WTC11 (cell line): ENCODE measurements at regions not wholly inside any gene's neighbourhood (a gene's known extent, or its start where the extent isn't known, plus 50 kb on each side); places are given as distances from the start of the nearest gene placed in this dataset.

Source experiments
- ATAC-seq: fragments of 200-7000 bp; cut with Tn5 transposase; 2 replicates; pipeline ENCODE4 v1.10.0; 2021; ENCODE audit warnings: mild to moderate bottlenecking, moderate library complexity
- CTCF ChIA-PET: fragments of 300-600 bp; sonication (Branson Sonifier 250); formaldehyde crosslinking; loops from one replicate; lab custom pipeline; 2021; ENCODE audit warnings: antibody characterized with exemption; lab: Charles Lee
- POLR2A ChIA-PET: fragments of 350-600 bp; sonication (Branson Sonifier 250); formaldehyde crosslinking; loops from one replicate; lab custom pipeline; 2021; ENCODE audit warnings: antibody characterized with exemption; lab: Charles Lee
- DNase-seq: peaks from one replicate; pipeline ENCODE4 v3.0.0; 2021; ENCODE audit warnings: low spot score
- H3K27ac Mint-ChIP-seq: 2 replicates; pipeline ENCODE4 v1.8.0; 2021; ENCODE audit warnings: mixed read lengths
- H3K27me3 Mint-ChIP-seq: 2 replicates; pipeline ENCODE4 v1.8.0; 2021; ENCODE audit warnings: low read depth, mild to moderate bottlenecking, moderate library complexity, mixed read lengths
- H3K36me3 Mint-ChIP-seq: 2 replicates; pipeline ENCODE4 v1.8.0; 2021; ENCODE audit warnings: mixed read lengths
- H3K4me1 Mint-ChIP-seq: 2 replicates; pipeline ENCODE4 v1.8.0; 2022; ENCODE audit warnings: mixed read lengths
- H3K4me3 Mint-ChIP-seq: 2 replicates; pipeline ENCODE4 v1.8.0; 2021; ENCODE audit warnings: mild to moderate bottlenecking, moderate library complexity, mixed read lengths
- H3K9me3 Mint-ChIP-seq: 2 replicates; pipeline ENCODE4 v1.8.0; 2021; ENCODE audit warnings: mixed read lengths
- AFF4 ChIP-seq: sonication (generic); formaldehyde crosslinking; IDR thresholded peaks from 2 replicates; pipeline ENCODE4 v1.8.1; 2023; ENCODE audit warnings: mild to moderate bottlenecking, missing genetic modification reagents, borderline replicate concordance
- ARID4B ChIP-seq: sonication (generic); formaldehyde crosslinking; IDR thresholded peaks from 2 replicates; pipeline ENCODE4 v1.8.0; 2023; ENCODE audit warnings: missing genetic modification reagents, mild to moderate bottlenecking, borderline replicate concordance
- CREM ChIP-seq: sonication (generic); formaldehyde crosslinking; IDR thresholded peaks from 2 replicates; pipeline ENCODE4 v1.8.1; 2022; ENCODE audit warnings: mild to moderate bottlenecking, missing genetic modification reagents, moderate library complexity
- EMX1 ChIP-seq: fragments of 250-450 bp; sonication (Bioruptor Pico); IDR thresholded peaks from 2 replicates; pipeline ENCODE4 v1.8.0; 2021; ENCODE audit warnings: mild to moderate bottlenecking
- FOXK1 ChIP-seq: sonication (generic); formaldehyde crosslinking; IDR thresholded peaks from 2 replicates; pipeline ENCODE4 v1.8.0; 2022; ENCODE audit warnings: mild to moderate bottlenecking, moderate library complexity, missing genetic modification reagents
- HMGA2 ChIP-seq: fragments of 250-450 bp; sonication (Bioruptor Pico); IDR thresholded peaks from 2 replicates; pipeline ENCODE4 v1.4.0; 2021; ENCODE audit warnings: mild to moderate bottlenecking, moderate library complexity
- MAX ChIP-seq: sonication (generic); formaldehyde crosslinking; IDR thresholded peaks from 2 replicates; pipeline ENCODE4 v1.8.0; 2022; ENCODE audit warnings: mild to moderate bottlenecking, missing genetic modification reagents
- MXD4 ChIP-seq: fragments of 250-450 bp; sonication (Bioruptor Pico); IDR thresholded peaks from 2 replicates; pipeline ENCODE4 v1.8.0; 2021; ENCODE audit warnings: mild to moderate bottlenecking, moderate library complexity, borderline replicate concordance
- NFATC4 ChIP-seq: fragments of 250-450 bp; sonication (Bioruptor Pico); IDR thresholded peaks from 2 replicates; pipeline ENCODE4 v1.9.0; 2021; ENCODE audit warnings: mild to moderate bottlenecking
- NR1H2 ChIP-seq: sonication (generic); formaldehyde crosslinking; IDR thresholded peaks from 2 replicates; pipeline ENCODE4 v1.9.0; 2021; ENCODE audit warnings: mild to moderate bottlenecking, moderate library complexity, missing genetic modification reagents
- NR2C2 ChIP-seq: sonication (generic); formaldehyde crosslinking; IDR thresholded peaks from 2 replicates; pipeline ENCODE4 v1.8.0; 2022; ENCODE audit warnings: mild to moderate bottlenecking, missing genetic modification reagents
- RELA ChIP-seq: sonication (generic); formaldehyde crosslinking; IDR thresholded peaks from 2 replicates; pipeline ENCODE4 v1.8.1; 2022; ENCODE audit warnings: missing genetic modification reagents, mild to moderate bottlenecking, borderline replicate concordance
- SMAD3 ChIP-seq: sonication (generic); formaldehyde crosslinking; IDR thresholded peaks from 2 replicates; pipeline ENCODE4 v1.8.0; 2022; ENCODE audit warnings: missing genetic modification reagents, mild to moderate bottlenecking, borderline replicate concordance
- ZNF532 ChIP-seq: fragments of 250-450 bp; sonication (Bioruptor Pico); IDR thresholded peaks from 2 replicates; pipeline ENCODE4 v1.9.0; 2021; ENCODE audit warnings: mild to moderate bottlenecking, borderline replicate concordance
- TF ChIP-seq, protein P1 (sequence below): fragments of 200-600 bp; IDR thresholded peaks from 2 replicates; pipeline ENCODE4 v1.8.0; 2022; ENCODE audit warnings: antibody characterized with exemption
- TF ChIP-seq, protein P2 (sequence below): sonication (generic); formaldehyde crosslinking; IDR thresholded peaks from 2 replicates; pipeline ENCODE4 v1.8.1; 2023; ENCODE audit warnings: mild to moderate bottlenecking, missing genetic modification reagents, moderate library complexity
- TF ChIP-seq, protein P3 (sequence below): sonication (generic); formaldehyde crosslinking; IDR thresholded peaks from 2 replicates; pipeline ENCODE4 v1.8.1; 2022; ENCODE audit warnings: low read depth, missing genetic modification reagents, borderline replicate concordance

DNA sequence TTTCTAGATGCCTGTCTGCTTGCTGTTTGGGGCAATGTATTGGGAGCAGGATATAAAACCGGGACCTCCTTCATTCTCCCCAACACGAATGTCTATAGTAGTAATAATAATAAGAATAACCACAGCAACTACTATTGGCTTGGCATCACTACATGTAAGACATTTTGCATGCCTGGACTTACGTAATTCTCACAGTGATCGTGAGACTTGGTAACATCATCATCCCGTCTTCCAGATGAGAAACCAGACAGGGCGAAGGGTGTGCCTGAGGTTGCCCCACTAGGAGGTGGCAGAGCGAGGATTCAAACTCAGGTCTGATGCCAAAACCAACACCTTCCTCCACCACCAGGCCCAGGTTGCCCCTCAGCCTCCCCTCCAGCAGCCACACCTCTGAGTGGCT is 185.1 kb downstream of the RGS3 start (continued):
- TF ChIP-seq MXD4 (no peak), FOXK1 (CRISPR knock-in tag) (no peak), NFATC4 (no peak), CREM (CRISPR knock-in tag) (no peak), ZNF532 (CRISPR knock-in tag) (no peak), SMAD3 (CRISPR knock-in tag) (no peak), NR1H2 (CRISPR knock-in tag) (no peak)

DNA sequence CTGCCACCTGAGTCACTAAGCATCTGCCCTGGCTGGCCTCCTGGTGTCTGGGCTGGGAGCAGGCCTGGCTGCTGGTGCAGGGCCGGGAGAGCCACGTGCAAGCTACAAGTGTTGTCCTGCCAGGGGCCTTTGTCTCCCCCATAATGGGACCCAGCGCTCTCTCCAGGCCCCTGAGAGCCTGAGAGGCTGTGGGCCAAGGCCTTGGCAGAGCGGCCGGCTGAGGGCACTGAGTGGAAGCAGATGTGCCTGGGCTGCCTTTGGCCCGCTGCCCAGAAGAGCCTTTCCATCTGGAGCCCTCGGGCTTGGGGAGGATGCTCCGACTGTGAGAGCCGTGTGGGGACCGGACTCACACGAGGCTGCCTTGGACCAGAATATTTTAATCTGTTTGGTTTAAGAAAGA is 185.5 kb downstream of the RGS3 start:
- ChIA-PET CTCF (interaction anchor here (11.3 kb wide), 1 partner anchor 54 kb away, joined by 962 read pairs; no protein-coding TSS in a partner anchor), POLR2A (no interaction called here)
- H3K4me1 Mint-ChIP-seq, result peaks cover 13% of the 10 kb centered on the region
- no peak overlapping the region for H3K27ac Mint-ChIP-seq
- no peak for DNase-seq
- ATAC-seq, result no peak
- H3K36me3 Mint-ChIP-seq, result no peaks in the 10 kb centered on the region
- H3K4me3 Mint-ChIP-seq, result no peak overlapping the region
- H3K9me3 Mint-ChIP-seq, result no peaks in the 10 kb centered on the region
- H3K27me3 Mint-ChIP-seq, result peaks cover 78% of the 10 kb centered on the region
- TF ChIP-seq, protein P1, sequence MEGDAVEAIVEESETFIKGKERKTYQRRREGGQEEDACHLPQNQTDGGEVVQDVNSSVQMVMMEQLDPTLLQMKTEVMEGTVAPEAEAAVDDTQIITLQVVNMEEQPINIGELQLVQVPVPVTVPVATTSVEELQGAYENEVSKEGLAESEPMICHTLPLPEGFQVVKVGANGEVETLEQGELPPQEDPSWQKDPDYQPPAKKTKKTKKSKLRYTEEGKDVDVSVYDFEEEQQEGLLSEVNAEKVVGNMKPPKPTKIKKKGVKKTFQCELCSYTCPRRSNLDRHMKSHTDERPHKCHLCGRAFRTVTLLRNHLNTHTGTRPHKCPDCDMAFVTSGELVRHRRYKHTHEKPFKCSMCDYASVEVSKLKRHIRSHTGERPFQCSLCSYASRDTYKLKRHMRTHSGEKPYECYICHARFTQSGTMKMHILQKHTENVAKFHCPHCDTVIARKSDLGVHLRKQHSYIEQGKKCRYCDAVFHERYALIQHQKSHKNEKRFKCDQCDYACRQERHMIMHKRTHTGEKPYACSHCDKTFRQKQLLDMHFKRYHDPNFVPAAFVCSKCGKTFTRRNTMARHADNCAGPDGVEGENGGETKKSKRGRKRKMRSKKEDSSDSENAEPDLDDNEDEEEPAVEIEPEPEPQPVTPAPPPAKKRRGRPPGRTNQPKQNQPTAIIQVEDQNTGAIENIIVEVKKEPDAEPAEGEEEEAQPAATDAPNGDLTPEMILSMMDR, result no peak
- no peak for TF ChIP-seq AFF4 (CRISPR knock-in tag)
- no peak for TF ChIP-seq EMX1 (CRISPR knock-in tag)
- no peak for TF ChIP-seq NR1H2 (CRISPR knock-in tag)
- TF ChIP-seq, protein P2, sequence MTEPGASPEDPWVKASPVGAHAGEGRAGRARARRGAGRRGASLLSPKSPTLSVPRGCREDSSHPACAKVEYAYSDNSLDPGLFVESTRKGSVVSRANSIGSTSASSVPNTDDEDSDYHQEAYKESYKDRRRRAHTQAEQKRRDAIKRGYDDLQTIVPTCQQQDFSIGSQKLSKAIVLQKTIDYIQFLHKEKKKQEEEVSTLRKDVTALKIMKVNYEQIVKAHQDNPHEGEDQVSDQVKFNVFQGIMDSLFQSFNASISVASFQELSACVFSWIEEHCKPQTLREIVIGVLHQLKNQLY (CRISPR knock-in tag), result no peak
- no peak for TF ChIP-seq NR2C2
- TF ChIP-seq NFATC4, result no peak
- no peak for TF ChIP-seq ARID4B (CRISPR knock-in tag)
- TF ChIP-seq MAX, result no peak
- TF ChIP-seq HMGA2 (CRISPR knock-in tag), result no peak
- TF ChIP-seq, protein P3, sequence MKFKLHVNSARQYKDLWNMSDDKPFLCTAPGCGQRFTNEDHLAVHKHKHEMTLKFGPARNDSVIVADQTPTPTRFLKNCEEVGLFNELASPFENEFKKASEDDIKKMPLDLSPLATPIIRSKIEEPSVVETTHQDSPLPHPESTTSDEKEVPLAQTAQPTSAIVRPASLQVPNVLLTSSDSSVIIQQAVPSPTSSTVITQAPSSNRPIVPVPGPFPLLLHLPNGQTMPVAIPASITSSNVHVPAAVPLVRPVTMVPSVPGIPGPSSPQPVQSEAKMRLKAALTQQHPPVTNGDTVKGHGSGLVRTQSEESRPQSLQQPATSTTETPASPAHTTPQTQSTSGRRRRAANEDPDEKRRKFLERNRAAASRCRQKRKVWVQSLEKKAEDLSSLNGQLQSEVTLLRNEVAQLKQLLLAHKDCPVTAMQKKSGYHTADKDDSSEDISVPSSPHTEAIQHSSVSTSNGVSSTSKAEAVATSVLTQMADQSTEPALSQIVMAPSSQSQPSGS (CRISPR knock-in tag), result no peak
- no peak for TF ChIP-seq RELA (CRISPR knock-in tag)
